HepG2 (cell line): ENCODE measurements at regions not wholly inside any gene's neighbourhood (a gene's known extent, or its start where the extent isn't known, plus 50 kb on each side); places are given as distances from the start of the nearest gene placed in this dataset.

Experiments
- AKNA ChIP-seq: sonication (generic); formaldehyde crosslinking; IDR thresholded peaks from 2 replicates; pipeline ENCODE4 v1.4.0; 2020; ENCODE audit warnings: missing genetic modification reagents, borderline replicate concordance
- GPBP1L1 ChIP-seq: sonication (generic); formaldehyde crosslinking; IDR thresholded peaks from 2 replicates; pipeline ENCODE4 v1.5.0; 2020; ENCODE audit warnings: mild to moderate bottlenecking, missing genetic modification reagents
- HDAC1 ChIP-seq: sonication (generic); formaldehyde crosslinking; IDR thresholded peaks from 2 replicates; pipeline ENCODE4 v1.5.1; 2020; ENCODE audit warnings: mild to moderate bottlenecking, missing genetic modification reagents
- HMGXB4 ChIP-seq, 2 experiments: sonication (generic) in 1 of 2; formaldehyde crosslinking in 1 of 2; IDR thresholded peaks; 2 replicates each; pipeline versions ENCODE4 v1.4.0 to v1.6.1; 2018 to 2020; ENCODE audit warnings: missing genetic modification reagents in 2 of 2, borderline replicate concordance in 1 of 2, low read depth in 1 of 2, mild to moderate bottlenecking in 1 of 2, missing biosample characterization in 1 of 2
- KDM5B ChIP-seq: sonication (generic); formaldehyde crosslinking; IDR thresholded peaks from 2 replicates; pipeline ENCODE4 v1.4.0; 2020; ENCODE audit warnings: missing genetic modification reagents, mild to moderate bottlenecking, borderline replicate concordance
- NONO ChIP-seq, 2 experiments: fragments of 450-650 bp in 1 of 2; sonication (generic) in 1 of 2; formaldehyde crosslinking in 1 of 2; IDR thresholded peaks in 1 of 2; conservative IDR thresholded peaks in 1 of 2; 2 replicates each; pipeline versions ENCODE4 v1.6.1 to v1.8.0; 2017 to 2022; ENCODE audit warnings: mild to moderate bottlenecking in 1 of 2, missing genetic modification reagents in 1 of 2, moderate library complexity in 1 of 2
- ZBED4 ChIP-seq: sonication (generic); formaldehyde crosslinking; IDR thresholded peaks from 2 replicates; pipeline ENCODE4 v1.4.0; 2020; ENCODE audit warnings: missing genetic modification reagents, borderline replicate concordance
- ZNF337 ChIP-seq: sonication (generic); formaldehyde crosslinking; IDR thresholded peaks from 2 replicates; pipeline ENCODE4 v1.5.1; 2020; ENCODE audit warnings: missing genetic modification reagents, low read depth, mild to moderate bottlenecking, borderline replicate concordance
- ZNF563 ChIP-seq: sonication (generic); formaldehyde crosslinking; IDR thresholded peaks from 2 replicates; pipeline ENCODE4 v1.8.0; 2022; ENCODE audit warnings: mild to moderate bottlenecking, moderate library complexity, missing genetic modification reagents
- ZNF572 ChIP-seq: sonication (generic); formaldehyde crosslinking; IDR thresholded peaks from 2 replicates; pipeline ENCODE4 v1.5.1; 2020; ENCODE audit warnings: mild to moderate bottlenecking, missing genetic modification reagents
- ZNF577 ChIP-seq: sonication (generic); formaldehyde crosslinking; IDR thresholded peaks from 2 replicates; pipeline ENCODE4 v1.4.0; 2020; ENCODE audit warnings: mild to moderate bottlenecking, low read depth, missing genetic modification reagents, borderline replicate concordance
- ZNF597 ChIP-seq: sonication (generic); formaldehyde crosslinking; IDR thresholded peaks from 2 replicates; pipeline ENCODE4 v1.5.0; 2020; ENCODE audit warnings: missing genetic modification reagents
- ZNF615 ChIP-seq: sonication (generic); formaldehyde crosslinking; IDR thresholded peaks from 2 replicates; pipeline ENCODE4 v1.5.0; 2020; ENCODE audit warnings: mild to moderate bottlenecking, missing genetic modification reagents, borderline replicate concordance
- ZNF766 ChIP-seq: sonication (generic); formaldehyde crosslinking; IDR thresholded peaks from 2 replicates; pipeline ENCODE4 v1.5.0; 2020; ENCODE audit warnings: missing genetic modification reagents, borderline replicate concordance
- ZNF891 ChIP-seq: sonication (generic); formaldehyde crosslinking; IDR thresholded peaks from 2 replicates; pipeline ENCODE4 v1.5.0; 2020; ENCODE audit warnings: mild to moderate bottlenecking, missing genetic modification reagents

- TF ChIP-seq AKNA (CRISPR knock-in tag), result no peak
- TF ChIP-seq ZNF766, result no peak
- TF ChIP-seq GPBP1L1 (CRISPR knock-in tag), result no peak
- TF ChIP-seq ZBED4 (CRISPR knock-in tag), result no peak
- TF ChIP-seq HMGXB4 (CRISPR knock-in tag; IDR thresholded peaks at IDR 0.05; ENCODE audit: borderline replicate concordance in 1 of 2, low read depth in 1 of 2), result no peak
- TF ChIP-seq ZNF337 (CRISPR knock-in tag), result no peak
- no peak for TF ChIP-seq KDM5B (CRISPR knock-in tag)
- TF ChIP-seq ZNF577 (CRISPR knock-in tag), result no peak
- no peak for TF ChIP-seq ZNF572 (CRISPR knock-in tag)
- no peak for TF ChIP-seq NONO (IDR thresholded peaks at IDR 0.05)
- TF ChIP-seq NONO (CRISPR knock-in tag; conservative IDR thresholded peaks at IDR 0.05), result no peak
- no peak for TF ChIP-seq ZNF563
- no peak for TF ChIP-seq ZNF891 (CRISPR knock-in tag)
- TF ChIP-seq ZNF597, result no peak
- TF ChIP-seq ZNF615, result no peak
- peak; percentile 83 for TF ChIP-seq HDAC1 (CRISPR knock-in tag)
Measured at GRCh38 chr7:13185139-13185538, 497.7 kb downstream of the ARL4A start (continued).
